Mucosa of rectum (tissue), 2 donors: ENCODE measurements at regions not wholly inside any gene's neighbourhood (a gene's known extent, or its start where the extent isn't known, plus 50 kb on each side); places are given as distances from the start of the nearest gene placed in this dataset.
A peak's percentile ranks its signal among the peaks of the same experiment; 100 is the strongest.
"Not testable (repeated sequence)": the region's sequence is repeated elsewhere in the genome, so short reads cannot be mapped to it uniquely, and the experiment has no call there.

ENCODE experiments used
- H3K27ac ChIP-seq, 2 donors: one replicate each; pipeline ENCODE4 v1.7.0; 2013; ENCODE audit warnings: inconsistent platforms in 2 of 2, low read depth in 2 of 2, low read length in 2 of 2
- H3K27me3 ChIP-seq, 2 donors: one replicate each; pipeline ENCODE4 v1.7.0; 2013; ENCODE audit warnings: low read length in 2 of 2; ENCODE audit not compliant: control insufficient read depth in 2 of 2, insufficient read depth in 2 of 2
- H3K36me3 ChIP-seq, 2 donors: one replicate each; pipeline ENCODE4 v1.7.0; 2013; ENCODE audit warnings: low read length in 2 of 2; ENCODE audit not compliant: control insufficient read depth in 2 of 2, insufficient read depth in 2 of 2
- H3K4me1 ChIP-seq, 2 donors: one replicate each; pipeline ENCODE4 v1.7.0; 2013; ENCODE audit warnings: low read length in 2 of 2, mild to moderate bottlenecking in 1 of 2; ENCODE audit not compliant: control insufficient read depth in 2 of 2, insufficient read depth in 2 of 2
- H3K4me3 ChIP-seq, 2 donors: one replicate each; pipeline ENCODE4 v1.7.0; 2013; ENCODE audit warnings: low read length in 2 of 2
- H3K9ac ChIP-seq, 2 donors: one replicate each; pipeline ENCODE4 v1.7.0; 2013; ENCODE audit warnings: low read length in 2 of 2, low read depth in 1 of 2, mild to moderate bottlenecking in 1 of 2
- H3K9me3 ChIP-seq, 2 donors: one replicate each; pipeline ENCODE4 v1.7.0; 2013; ENCODE audit warnings: low read length in 2 of 2; ENCODE audit not compliant: control insufficient read depth in 2 of 2
- donor health status: healthy.
- donor health status: Normal muscosa, but diverticular disease.

DNA sequence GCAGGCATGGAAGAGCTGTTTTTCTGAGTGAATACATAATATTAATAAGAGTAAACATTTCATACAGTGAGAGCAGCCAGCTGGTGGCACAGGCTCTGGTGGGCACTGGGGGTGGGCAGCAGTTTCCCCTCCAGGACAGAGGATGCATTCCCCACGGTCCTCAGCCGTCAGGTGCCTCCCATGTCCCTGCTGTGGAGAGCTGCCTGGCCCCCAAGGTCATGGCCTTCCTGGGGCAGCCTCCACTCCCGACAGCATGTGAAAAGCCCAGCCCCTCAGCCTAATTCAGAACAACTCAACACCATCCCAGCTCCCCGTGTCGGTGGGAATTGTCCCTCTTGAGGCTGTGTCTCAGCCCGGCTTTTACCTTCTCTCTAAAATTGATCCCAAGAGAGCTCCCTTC lies 147.4 kb downstream of the GALR1 start:
- Histone ChIP-seq H3K27me3 (no peaks in the 10 kb centered on the region), H3K36me3 (no peaks in the 10 kb centered on the region), H3K9me3 (no peaks in the 10 kb centered on the region), H3K4me3 (no peak overlapping the region), H3K27ac (peak overlapping the region; percentile 28 to 57), H3K9ac (no peak overlapping the region), H3K4me1 (peaks cover 0 to 17% of the 10 kb centered on the region in 2 donors)

GRCh38 chr18:77397617-77398016 lies 148.0 kb downstream of the GALR1 start:
- Histone ChIP-seq H3K9ac (no peak overlapping the region), H3K36me3 (no peaks in the 10 kb centered on the region), H3K4me3 (no peak overlapping the region), H3K27ac (peak overlapping the region; percentile 28 to 57), H3K9me3 (no peaks in the 10 kb centered on the region), H3K4me1 (peaks cover 0 to 17% of the 10 kb centered on the region in 2 donors), H3K27me3 (no peaks in the 10 kb centered on the region)

DNA sequence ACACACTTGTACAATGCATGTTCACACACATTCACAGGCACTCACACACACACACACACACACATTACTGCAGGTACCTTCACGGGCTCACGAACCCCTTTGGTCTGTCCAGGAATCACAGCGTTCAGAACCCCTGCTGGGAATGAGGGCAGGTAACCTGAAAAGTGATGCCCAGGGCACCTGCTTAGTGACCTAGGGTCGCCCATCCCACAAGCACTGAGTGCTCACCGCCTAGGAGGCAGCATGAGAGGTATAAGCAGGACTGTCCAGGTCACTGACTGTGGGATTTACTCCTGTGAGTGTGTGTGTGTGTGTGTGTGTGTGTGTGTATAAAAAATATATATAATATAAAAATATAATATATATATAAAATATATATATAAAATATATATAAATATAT lies 150.9 kb downstream of the GALR1 start:
- peaks cover 0 to 12% of the 10 kb centered on the region in 2 donors for H3K4me1 ChIP-seq
- no peak overlapping the region for H3K4me3 ChIP-seq
- no peaks in the 10 kb centered on the region for H3K9me3 ChIP-seq
- no peaks in the 10 kb centered on the region for H3K27me3 ChIP-seq
- no peak overlapping the region for H3K27ac ChIP-seq
- no peaks in the 10 kb centered on the region for H3K36me3 ChIP-seq
- no peak overlapping the region for H3K9ac ChIP-seq

GRCh38 chr18:77401173-77401572 lies 151.5 kb downstream of the GALR1 start:
- Histone ChIP-seq H3K4me1 (peaks cover 0 to 12% of the 10 kb centered on the region in 2 donors), H3K9me3 (no peaks in the 10 kb centered on the region), H3K27ac (no peak overlapping the region), H3K4me3 (no peak overlapping the region), H3K36me3 (no peaks in the 10 kb centered on the region), H3K27me3 (no peaks in the 10 kb centered on the region), H3K9ac (no peak overlapping the region)

- Histone ChIP-seq H3K36me3 (no peaks in the 10 kb centered on the region), H3K4me1 (no peaks in the 10 kb centered on the region), H3K27me3 (no peaks in the 10 kb centered on the region), H3K9ac (no peak overlapping the region), H3K4me3 (no peak overlapping the region), H3K9me3 (no peaks in the 10 kb centered on the region), H3K27ac (no peak overlapping the region)
These were observed 154.4 kb downstream of the GALR1 start for GRCh38 chr18:77403969-77404535.

GRCh38 chr18:77405096-77405495 lies 155.4 kb downstream of the GALR1 start:
- H3K36me3 ChIP-seq: no peaks in the 10 kb centered on the region
- no peak overlapping the region for H3K4me3 ChIP-seq
- H3K4me1 ChIP-seq: no peaks in the 10 kb centered on the region
- no peaks in the 10 kb centered on the region for H3K9me3 ChIP-seq
- no peak overlapping the region for H3K27ac ChIP-seq
- no peaks in the 10 kb centered on the region for H3K27me3 ChIP-seq
- H3K9ac ChIP-seq: no peak overlapping the region

DNA sequence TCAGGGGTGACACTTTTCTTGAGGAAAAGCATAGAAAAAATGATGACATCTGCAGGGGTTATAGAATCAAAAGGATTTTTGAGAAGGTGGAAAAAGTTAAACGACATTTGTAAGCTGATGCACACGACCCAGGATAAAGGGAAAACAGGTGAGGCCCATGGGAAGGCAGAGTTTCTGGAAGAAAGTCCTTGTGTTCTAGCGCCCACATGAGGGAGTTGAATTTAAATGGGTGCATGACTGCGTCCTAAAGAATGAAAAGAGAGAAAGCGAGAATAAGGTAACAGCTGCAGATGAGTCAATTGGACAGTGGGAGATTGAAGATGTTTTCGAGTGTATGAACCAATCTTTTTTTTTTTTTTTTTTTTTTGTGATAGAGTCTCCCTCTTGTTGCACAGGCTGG lies 158.1 kb downstream of the GALR1 start:
- H3K36me3 ChIP-seq: no peaks in the 10 kb centered on the region
- no peak overlapping the region for H3K27ac ChIP-seq
- H3K27me3 ChIP-seq: no peaks in the 10 kb centered on the region
- H3K9me3 ChIP-seq: no peaks in the 10 kb centered on the region
- no peak overlapping the region for H3K4me3 ChIP-seq
- H3K9ac ChIP-seq: no peak overlapping the region
- no peaks in the 10 kb centered on the region for H3K4me1 ChIP-seq

DNA sequence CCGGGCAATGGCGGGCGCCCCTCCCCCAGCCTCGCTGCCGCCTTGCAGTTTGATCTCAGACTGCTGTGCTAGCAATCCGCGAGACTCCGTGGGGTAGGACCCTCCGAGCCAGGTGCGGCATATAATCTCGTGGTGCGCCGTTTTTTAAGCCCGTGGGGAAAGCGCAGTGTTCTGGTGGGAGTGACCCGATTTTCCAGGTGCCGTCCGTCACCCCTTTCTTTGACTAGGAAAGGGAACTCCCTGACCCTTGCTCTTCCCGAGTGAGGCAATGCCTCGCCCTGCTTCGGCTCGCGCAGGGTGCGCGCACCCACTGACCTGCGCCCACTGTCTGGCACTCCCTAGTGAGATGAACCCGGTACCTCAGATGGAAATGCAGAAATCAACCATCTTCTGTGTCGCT lies 171.9 kb downstream of the GALR1 start:
- H3K9ac ChIP-seq, H3K9me3 ChIP-seq, H3K27me3 ChIP-seq, H3K36me3 ChIP-seq, H3K27ac ChIP-seq, H3K4me1 ChIP-seq: not testable (repeated sequence)
- H3K4me3 ChIP-seq: peak overlapping the region in 1 of 2 donors; percentile 50

DNA sequence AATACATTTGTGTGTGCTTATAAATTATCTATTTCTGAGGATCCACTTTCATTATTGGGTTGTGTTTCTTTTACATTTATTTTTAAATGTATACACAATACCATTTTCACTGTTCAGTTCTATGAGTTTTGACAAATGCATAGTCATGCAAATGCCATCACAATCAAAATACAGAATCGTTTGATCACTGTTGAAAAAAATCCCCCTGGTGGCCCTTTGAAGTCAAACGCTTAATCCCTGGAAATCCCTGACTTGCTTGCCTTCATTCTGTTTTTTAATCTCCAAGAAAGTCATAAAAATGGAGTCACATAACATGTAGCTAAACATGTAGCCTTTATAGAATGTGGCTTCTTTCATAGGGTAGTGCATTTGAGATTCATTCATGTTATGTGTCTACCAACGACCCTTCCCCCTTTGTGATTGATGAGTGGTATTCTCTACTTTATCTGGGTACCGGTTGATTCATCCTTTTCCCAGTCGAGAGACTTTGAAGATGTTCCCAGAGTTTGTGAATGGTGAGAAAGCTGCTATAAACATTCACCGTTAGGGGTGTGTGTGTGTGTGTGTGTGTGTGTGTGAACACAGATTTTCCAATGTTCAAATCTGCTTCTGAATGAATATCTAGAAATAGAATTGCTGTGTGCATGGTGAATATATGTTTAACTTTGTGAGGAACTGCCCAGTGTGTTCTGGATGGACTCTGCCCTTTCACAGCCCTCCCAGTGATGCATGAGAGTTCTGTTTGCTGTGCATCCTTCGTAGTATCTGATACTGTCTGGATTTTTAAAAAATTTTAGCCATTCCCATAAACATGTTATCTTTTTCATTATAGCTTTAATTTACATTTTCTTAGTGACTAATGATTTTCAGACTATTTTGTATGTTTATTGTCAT lies 173.6 kb downstream of the GALR1 start:
- no peak overlapping the region for H3K9ac ChIP-seq
- no peak overlapping the region for H3K27ac ChIP-seq
- no peaks in the 10 kb centered on the region for H3K4me1 ChIP-seq
- no peaks in the 10 kb centered on the region for H3K36me3 ChIP-seq
- no peaks in the 10 kb centered on the region for H3K9me3 ChIP-seq
- no peaks in the 10 kb centered on the region for H3K27me3 ChIP-seq
- no peak overlapping the region for H3K4me3 ChIP-seq

DNA sequence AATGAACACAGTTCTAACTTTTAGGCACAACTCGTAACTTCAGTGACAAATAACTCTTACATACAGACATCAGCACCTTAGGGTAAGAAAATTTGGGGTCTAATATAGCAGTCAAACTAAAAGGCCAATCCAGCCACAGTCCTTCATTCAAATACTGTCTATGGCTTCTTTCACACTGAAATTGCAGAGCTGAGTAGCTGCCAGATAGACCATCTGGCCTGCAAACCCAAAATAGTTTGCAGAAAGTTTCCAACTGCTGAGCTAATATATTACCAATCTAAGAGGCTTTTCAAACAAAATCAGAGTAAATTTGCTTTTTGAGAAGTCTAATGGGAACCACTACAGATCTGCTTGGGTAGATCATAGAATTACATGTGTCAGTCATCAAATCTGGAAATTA lies 183.4 kb downstream of the GALR1 start:
- Histone ChIP-seq H3K4me3 (no peak overlapping the region), H3K9ac (no peak overlapping the region), H3K9me3 (no peaks in the 10 kb centered on the region), H3K27ac (no peak overlapping the region), H3K4me1 (no peaks in the 10 kb centered on the region), H3K27me3 (no peaks in the 10 kb centered on the region), H3K36me3 (no peaks in the 10 kb centered on the region)
